Cardiac fibroblast (primary cell): ENCODE measurements at regions not wholly inside any gene's neighbourhood (a gene's known extent, or its start where the extent isn't known, plus 50 kb on each side); places are given as distances from the start of the nearest gene placed in this dataset.

Experiments used
- DNase-seq, 2 donors: peaks; one replicate each; pipeline versions ENCODE4 v3.0.0 to v3.0.0-alpha.2; 2010; ENCODE audit warnings: low read depth in 2 of 2
- H3K4me3 ChIP-seq, 2 donors: replicated peaks in 1 of 2; 1 replicate in 1 of 2; 2 replicates in 1 of 2; pipeline ENCODE4 v1.5.1; 2011; ENCODE audit warnings: low read depth in 2 of 2, low read length in 2 of 2, mild to moderate bottlenecking in 2 of 2, moderate library complexity in 1 of 2
- TF ChIP-seq, protein P1 (sequence below): IDR thresholded peaks from one replicate; pipeline ENCODE4 v1.5.1; 2011; ENCODE audit warnings: low read depth, mild to moderate bottlenecking, low read length, inconsistent platforms

DNA sequence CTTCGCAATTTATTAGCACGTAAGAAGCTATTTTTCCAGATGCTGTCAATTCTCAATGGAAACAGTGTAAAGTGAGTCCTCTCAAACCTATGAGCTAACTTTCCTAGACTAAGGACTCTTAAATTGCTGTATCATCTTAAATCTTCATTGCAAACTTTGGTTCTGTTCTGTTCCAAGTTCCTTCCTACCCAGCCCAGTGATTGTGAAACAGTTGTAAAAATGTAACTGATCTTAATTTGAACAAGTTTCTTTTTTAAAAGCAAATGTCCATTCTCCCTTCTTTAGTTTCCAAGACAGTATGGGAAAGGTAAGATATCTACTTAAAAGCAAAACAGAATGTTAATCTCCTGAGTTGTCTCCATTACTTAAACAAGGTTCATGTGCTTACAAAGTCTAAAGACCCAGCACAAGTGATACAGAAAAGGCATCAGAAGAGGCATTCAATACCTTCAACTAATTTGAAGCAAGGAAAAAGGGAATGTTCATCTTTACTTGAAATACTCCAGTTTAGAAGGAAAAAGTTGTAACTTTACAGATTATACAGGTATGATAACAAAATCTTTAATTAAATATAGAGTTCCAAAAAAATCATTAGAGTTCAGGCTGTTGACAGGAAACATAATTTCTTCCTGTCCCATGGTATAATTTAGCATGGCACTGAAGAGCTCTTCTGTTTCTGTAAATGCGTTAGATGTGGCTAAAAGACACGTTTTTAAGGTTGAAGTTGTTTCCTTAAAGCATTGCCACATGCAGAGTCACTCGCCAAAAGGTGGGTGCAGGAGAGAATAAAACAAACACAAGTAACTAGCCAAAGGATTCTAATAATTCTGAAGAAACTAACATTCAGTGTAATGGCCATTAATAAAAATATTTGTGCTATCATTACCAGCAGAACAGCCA lies 101.5 kb upstream of the USP15 start:
- H3K4me3 ChIP-seq, result no peak overlapping the region
- no peak for DNase-seq
- TF ChIP-seq, protein P1, sequence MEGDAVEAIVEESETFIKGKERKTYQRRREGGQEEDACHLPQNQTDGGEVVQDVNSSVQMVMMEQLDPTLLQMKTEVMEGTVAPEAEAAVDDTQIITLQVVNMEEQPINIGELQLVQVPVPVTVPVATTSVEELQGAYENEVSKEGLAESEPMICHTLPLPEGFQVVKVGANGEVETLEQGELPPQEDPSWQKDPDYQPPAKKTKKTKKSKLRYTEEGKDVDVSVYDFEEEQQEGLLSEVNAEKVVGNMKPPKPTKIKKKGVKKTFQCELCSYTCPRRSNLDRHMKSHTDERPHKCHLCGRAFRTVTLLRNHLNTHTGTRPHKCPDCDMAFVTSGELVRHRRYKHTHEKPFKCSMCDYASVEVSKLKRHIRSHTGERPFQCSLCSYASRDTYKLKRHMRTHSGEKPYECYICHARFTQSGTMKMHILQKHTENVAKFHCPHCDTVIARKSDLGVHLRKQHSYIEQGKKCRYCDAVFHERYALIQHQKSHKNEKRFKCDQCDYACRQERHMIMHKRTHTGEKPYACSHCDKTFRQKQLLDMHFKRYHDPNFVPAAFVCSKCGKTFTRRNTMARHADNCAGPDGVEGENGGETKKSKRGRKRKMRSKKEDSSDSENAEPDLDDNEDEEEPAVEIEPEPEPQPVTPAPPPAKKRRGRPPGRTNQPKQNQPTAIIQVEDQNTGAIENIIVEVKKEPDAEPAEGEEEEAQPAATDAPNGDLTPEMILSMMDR, result no peak

DNA sequence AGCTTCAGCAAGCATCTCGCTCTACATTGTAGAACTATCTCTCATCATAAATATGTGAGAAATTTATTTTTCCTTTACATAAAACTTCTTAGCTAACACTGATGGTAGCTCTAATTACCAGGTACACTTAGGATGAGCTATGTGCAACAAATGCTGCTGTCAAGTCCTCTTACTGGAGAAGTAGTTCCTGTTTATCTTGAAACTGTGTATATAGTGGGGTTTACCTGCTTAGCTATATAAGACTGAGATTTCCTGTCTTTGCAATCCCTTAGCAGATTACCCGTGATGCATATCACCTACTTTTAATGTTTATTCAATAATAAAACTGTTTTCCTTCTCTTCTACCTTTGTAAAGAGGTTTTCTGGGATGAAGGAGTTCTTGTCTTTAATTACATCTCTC lies 98.0 kb upstream of the USP15 start:
- TF ChIP-seq, protein P1, result no peak
- H3K4me3 ChIP-seq, result no peak overlapping the region
- DNase-seq, result no peak

DNA sequence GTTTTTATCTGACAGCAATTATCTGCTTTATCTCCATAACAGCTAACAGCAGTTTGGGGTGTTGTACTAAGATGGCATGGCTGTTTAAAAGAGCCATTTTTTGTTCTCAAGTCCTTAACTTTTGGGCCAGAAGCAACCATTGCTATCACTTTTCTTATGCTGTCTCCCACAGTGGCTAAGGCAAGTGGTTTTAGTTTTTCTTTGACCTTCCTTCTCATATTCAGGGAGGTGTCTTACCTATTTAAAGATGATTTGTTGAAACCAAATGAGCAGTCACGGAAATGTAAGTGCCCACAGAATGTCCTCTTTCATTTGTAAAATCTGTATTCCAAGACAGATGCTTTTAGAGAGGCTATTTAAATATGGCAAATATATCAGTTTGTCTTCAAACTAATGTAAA lies 96.8 kb upstream of the USP15 start:
- TF ChIP-seq, protein P1, result no peak
- no peak for DNase-seq
- no peak overlapping the region for H3K4me3 ChIP-seq

DNA sequence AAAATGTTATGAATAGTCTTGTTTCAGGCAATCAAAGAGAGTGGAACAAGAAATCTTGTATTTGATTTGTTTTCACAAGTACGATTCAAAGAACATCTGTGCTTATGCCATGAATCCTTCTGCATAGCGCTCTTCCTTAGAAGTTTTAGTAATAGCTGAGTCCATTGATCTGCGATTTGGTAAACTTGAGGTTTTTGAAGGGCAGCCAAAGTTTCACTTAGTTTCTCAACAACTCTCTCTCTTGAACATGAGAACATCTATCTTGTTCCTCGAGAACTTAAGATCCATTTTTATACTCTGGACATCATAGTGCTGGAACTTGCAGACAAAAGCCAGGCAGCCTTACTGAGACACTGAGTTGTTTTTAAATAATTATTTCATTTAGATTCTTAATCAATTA lies 96.2 kb upstream of the USP15 start:
- TF ChIP-seq, protein P1, result no peak
- DNase-seq, result no peak
- H3K4me3 ChIP-seq, result no peak overlapping the region

DNA sequence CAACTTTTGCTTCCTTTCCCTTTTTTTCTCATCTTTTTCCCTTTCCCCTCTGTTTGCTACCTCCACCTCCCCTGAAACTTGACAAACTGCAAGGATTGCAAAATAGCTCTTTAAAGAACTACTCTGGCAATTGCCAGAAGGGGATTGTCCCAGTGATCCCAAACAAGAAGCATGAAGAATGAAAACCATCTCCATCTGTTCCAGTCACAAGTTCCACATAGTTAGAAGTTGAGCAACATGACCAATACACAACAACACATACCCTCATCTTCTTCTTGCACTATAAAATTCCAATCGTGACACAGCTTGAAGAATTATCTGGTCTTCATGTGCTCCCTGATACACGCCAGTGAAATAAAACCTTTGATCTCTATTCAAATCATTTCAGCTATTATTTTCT lies 93.7 kb upstream of the USP15 start:
- no peak for DNase-seq
- TF ChIP-seq, protein P1, result no peak
- no peak overlapping the region for H3K4me3 ChIP-seq

DNA sequence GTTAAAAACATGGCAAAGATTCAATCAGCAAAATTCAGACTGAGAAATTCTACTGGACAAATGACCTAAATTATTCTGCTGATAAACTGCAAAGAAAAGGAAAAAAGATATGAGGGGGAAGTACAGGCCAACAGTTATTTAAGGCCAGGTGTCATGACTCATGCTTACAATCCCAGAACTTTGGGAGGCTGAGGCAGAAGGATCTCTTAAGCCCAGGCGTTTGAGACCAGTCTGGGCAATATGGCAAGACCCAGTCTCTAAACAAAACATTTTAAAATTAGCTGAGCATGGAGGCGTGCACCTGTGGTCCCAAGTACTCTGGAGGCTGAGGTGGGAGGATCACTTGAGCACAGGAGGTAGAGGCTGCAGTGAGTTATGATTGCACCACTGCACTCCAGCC lies 91.8 kb upstream of the USP15 start:
- TF ChIP-seq, protein P1, result no peak
- no peak for DNase-seq
- no peak overlapping the region for H3K4me3 ChIP-seq
